H1 (cell line): ENCODE measurements at regions not wholly inside any gene's neighbourhood (a gene's known extent, or its start where the extent isn't known, plus 50 kb on each side); places are given as distances from the start of the nearest gene placed in this dataset.

Experiments used
- CTCF ChIA-PET: fragments of 300-600 bp; sonication (Branson Sonifier 250); formaldehyde crosslinking; loops from one replicate; lab custom pipeline; 2021; ENCODE audit not compliant: partially characterized antibody; lab: Charles Lee
- POLR2A ChIA-PET: fragments of 300-600 bp; sonication (Branson Sonifier 250); formaldehyde crosslinking; loops from one replicate; lab custom pipeline; 2021; ENCODE audit warnings: inconsistent platforms; ENCODE audit not compliant: partially characterized antibody; lab: Charles Lee
- DNase-seq, 2 experiments: peaks; one replicate each; pipeline versions ENCODE4 v3.0.0 to v3.0.0-alpha.2; 2010 to 2022; ENCODE audit warnings: low spot score in 2 of 2, low read depth in 1 of 2, mixed read lengths in 1 of 2
- FAIRE-seq: peaks from 2 replicates; lab custom pipeline; 2011; peaks lifted over from hg19 to GRCh38; lab: Jason Lieb, UNC
- H2AFZ ChIP-seq: 2 replicates; pipeline ENCODE4 v1.8.1; 2012; ENCODE audit warnings: low read length, inconsistent platforms
- H2AK5ac ChIP-seq: 2 replicates; pipeline ENCODE4 v1.6.1; 2013; ENCODE audit warnings: low read depth, low read length
- H2BK120ac ChIP-seq: replicated peaks from 2 replicates; pipeline ENCODE3; 2013; ENCODE audit warnings: low read depth, low read length, inconsistent platforms
- H2BK12ac ChIP-seq: 2 replicates; pipeline ENCODE4 v1.6.1; 2013; ENCODE audit warnings: low read depth, low read length
- H2BK15ac ChIP-seq: 2 replicates; pipeline ENCODE4 v1.6.1; 2013; ENCODE audit warnings: low read length
- H2BK20ac ChIP-seq: 2 replicates; pipeline ENCODE4 v1.6.1; 2013; ENCODE audit warnings: low read length
- H2BK5ac ChIP-seq: 2 replicates; pipeline ENCODE4 v1.6.1; 2013; ENCODE audit warnings: low read depth, low read length
- H3K14ac ChIP-seq: 2 replicates; pipeline ENCODE4 v1.6.1; 2013; ENCODE audit warnings: inconsistent platforms; ENCODE audit not compliant: insufficient read length
- H3K18ac ChIP-seq: 2 replicates; pipeline ENCODE4 v1.6.1; 2013; ENCODE audit warnings: low read length; ENCODE audit errors: extremely low read depth
- H3K23ac ChIP-seq: 2 replicates; pipeline ENCODE4 v1.6.1; 2013; ENCODE audit warnings: inconsistent platforms; ENCODE audit not compliant: insufficient read length
- H3K23me2 ChIP-seq: 2 replicates; pipeline ENCODE4 v1.6.1; 2013; ENCODE audit warnings: low read depth, low read length
- H3K27ac ChIP-seq: 2 replicates; pipeline ENCODE4 v1.6.1; 2011; ENCODE audit warnings: low read depth, low read length, inconsistent platforms
- H3K27me3 ChIP-seq, 4 experiments: replicated peaks in 1 of 4; 1 replicate in 1 of 4; 2 replicates in 3 of 4; pipeline versions ENCODE4 v1.6.1 to v1.8.1; 2011 to 2013; ENCODE audit warnings: low read length in 3 of 4, mild to moderate bottlenecking in 3 of 4, inconsistent platforms in 2 of 4, mixed read lengths in 2 of 4, moderate library complexity in 1 of 4; ENCODE audit not compliant: control insufficient read depth in 3 of 4, insufficient read depth in 3 of 4; ENCODE audit errors: extremely low read depth in 1 of 4
- H3K36me3 ChIP-seq, 4 experiments: 2 replicates each; pipeline versions ENCODE4 v1.6.1 to v1.8.1; 2011 to 2013; ENCODE audit warnings: mild to moderate bottlenecking in 4 of 4, low read length in 3 of 4, moderate library complexity in 2 of 4, control low read depth in 1 of 4, inconsistent platforms in 1 of 4; ENCODE audit not compliant: insufficient read depth in 4 of 4, control insufficient read depth in 2 of 4
- H3K4ac ChIP-seq: replicated peaks from 2 replicates; pipeline ENCODE3; 2013; ENCODE audit warnings: low read length, low read depth, mixed read lengths, inconsistent platforms; ENCODE audit not compliant: insufficient read length
- H3K4me1 ChIP-seq, 4 experiments: replicated peaks in 1 of 4; 1 replicate in 1 of 4; 2 replicates in 3 of 4; pipeline versions ENCODE4 v1.6.1 to v1.8.1; 2011 to 2013; ENCODE audit warnings: low read length in 3 of 4, inconsistent platforms in 2 of 4, mixed read lengths in 1 of 4; ENCODE audit not compliant: insufficient read depth in 4 of 4, control insufficient read depth in 3 of 4
- H3K4me2 ChIP-seq, 2 experiments: 2 replicates each; pipeline versions ENCODE4 v1.6.1 to v1.8.1; 2011 to 2013; ENCODE audit warnings: low read depth in 2 of 2, low read length in 2 of 2, control low read depth in 1 of 2, inconsistent platforms in 1 of 2, mild to moderate bottlenecking in 1 of 2; ENCODE audit not compliant: insufficient read depth in 1 of 2
- H3K4me3 ChIP-seq, 4 experiments: fragments of 200-600, 300-600 bp in 1 of 4; sonication (generic), shearing (Covaris generic), sonication (Bioruptor Twin) in 1 of 4; 2 replicates each; pipeline versions ENCODE4 v1.5.1 to v1.8.1; 2011 to 2016; ENCODE audit warnings: low read length in 4 of 4, low read depth in 3 of 4, control low read depth in 2 of 4, inconsistent platforms in 2 of 4, mild to moderate bottlenecking in 2 of 4, mixed read lengths in 1 of 4, moderate library complexity in 1 of 4; ENCODE audit not compliant: insufficient read depth in 2 of 4; ENCODE audit errors: extremely low read depth in 1 of 4
- H3K56ac ChIP-seq: replicated peaks from 2 replicates; pipeline ENCODE3; 2013; ENCODE audit warnings: low read depth, mild to moderate bottlenecking, mixed read lengths, low read length, inconsistent platforms; ENCODE audit not compliant: insufficient read length
- H3K79me1 ChIP-seq: 2 replicates; pipeline ENCODE4 v1.6.1; 2013; ENCODE audit warnings: low read depth, low read length, control low read depth
- H3K79me2 ChIP-seq, 2 experiments: 2 replicates each; pipeline versions ENCODE4 v1.6.1 to v1.8.1; 2012 to 2013; ENCODE audit warnings: low read length in 2 of 2, mild to moderate bottlenecking in 2 of 2, inconsistent platforms in 1 of 2; ENCODE audit not compliant: insufficient read depth in 2 of 2, control insufficient read depth in 1 of 2
- H3K9ac ChIP-seq, 4 experiments: replicated peaks in 1 of 4; 1 replicate in 1 of 4; 2 replicates in 3 of 4; pipeline versions ENCODE4 v1.6.1 to v1.8.1; 2011 to 2013; ENCODE audit warnings: low read depth in 3 of 4, low read length in 3 of 4, control low read depth in 2 of 4, mild to moderate bottlenecking in 2 of 4, moderate library complexity in 2 of 4, inconsistent platforms in 1 of 4; ENCODE audit errors: extremely low read depth in 1 of 4
- H3K9me3 ChIP-seq, 2 experiments: 2 replicates each; pipeline versions ENCODE4 v1.6.1 to v1.8.1; 2012 to 2013; ENCODE audit warnings: mild to moderate bottlenecking in 2 of 2, moderate library complexity in 2 of 2, control low read depth in 1 of 2, inconsistent platforms in 1 of 2, low read depth in 1 of 2, low read length in 1 of 2, mixed read lengths in 1 of 2; ENCODE audit not compliant: insufficient read depth in 2 of 2
- H4K20me1 ChIP-seq, 2 experiments: replicated peaks in 1 of 2; 2 replicates each; pipeline versions ENCODE3 to v1.8.1; 2011 to 2013; ENCODE audit warnings: inconsistent platforms in 2 of 2, low read length in 2 of 2, mild to moderate bottlenecking in 1 of 2; ENCODE audit not compliant: insufficient read depth in 2 of 2, control insufficient read depth in 1 of 2
- H4K5ac ChIP-seq: 2 replicates; pipeline ENCODE4 v1.6.1; 2013; ENCODE audit warnings: low read length, low read depth, mixed read lengths, inconsistent platforms; ENCODE audit not compliant: insufficient read length
- H4K8ac ChIP-seq: 2 replicates; pipeline ENCODE4 v1.8.0; 2013; ENCODE audit warnings: mild to moderate bottlenecking, moderate library complexity, low read length, inconsistent platforms; ENCODE audit not compliant: insufficient read depth; ENCODE audit errors: extremely low read depth
- H4K91ac ChIP-seq: replicated peaks from 2 replicates; pipeline ENCODE3; 2013; ENCODE audit warnings: low read length, mixed read lengths, inconsistent platforms; ENCODE audit not compliant: insufficient read length
- BCL11A ChIP-seq, 2 experiments: IDR thresholded peaks; one replicate each; pipeline ENCODE4 v1.6.1; 2011; ENCODE audit warnings: low read depth in 2 of 2, low read length in 2 of 2, mild to moderate bottlenecking in 2 of 2
- CREB1 ChIP-seq: IDR thresholded peaks from 2 replicates; pipeline ENCODE4 v1.6.1; 2012; ENCODE audit warnings: inconsistent platforms
- EZH2 ChIP-seq: fragments of 200-600 bp; sonication (generic); IDR thresholded peaks from 2 replicates; pipeline ENCODE4 v1.7.1; 2012; ENCODE audit warnings: low read depth, mild to moderate bottlenecking, moderate library complexity, low read length, inconsistent platforms; ENCODE audit not compliant: severe bottlenecking
- GABPA ChIP-seq: IDR thresholded peaks from 2 replicates; pipeline ENCODE4 v1.6.1; 2011; ENCODE audit warnings: mild to moderate bottlenecking, low read length, moderate library complexity, borderline replicate concordance; ENCODE audit not compliant: insufficient read depth
- GTF2F1 ChIP-seq: IDR thresholded peaks from 2 replicates; pipeline ENCODE4 v1.6.1; 2012; ENCODE audit warnings: low read depth, low read length, improper control_type of control experiment, borderline replicate concordance
- HDAC6 ChIP-seq: IDR thresholded peaks from one replicate; pipeline ENCODE4 v1.7.1; 2012; ENCODE audit warnings: low read depth, mild to moderate bottlenecking, inconsistent platforms, low read length, moderate library complexity
- JUN ChIP-seq: IDR thresholded peaks from 2 replicates; pipeline ENCODE4 v1.6.1; 2011; ENCODE audit warnings: low read depth, mild to moderate bottlenecking, improper control_type of control experiment, low read length
- RBBP5 ChIP-seq: IDR thresholded peaks from 2 replicates; pipeline ENCODE4 v1.7.1; 2012; ENCODE audit warnings: low read depth, mild to moderate bottlenecking, inconsistent platforms, low read length, moderate library complexity, borderline replicate concordance
- RNF2 ChIP-seq: fragments of 200-900, 300-1000 bp; sonication (generic); IDR thresholded peaks from 2 replicates; pipeline ENCODE4 v1.7.1; 2016; ENCODE audit warnings: borderline replicate concordance, low read depth, mild to moderate bottlenecking, antibody characterized with exemption, low read length; ENCODE audit not compliant: poor library complexity, severe bottlenecking; ENCODE audit errors: missing control alignments
- SAP30 ChIP-seq: fragments of 300-600 bp; sonication (generic); IDR thresholded peaks from 2 replicates; pipeline ENCODE4 v1.7.1; 2012; ENCODE audit warnings: low read length, moderate library complexity, mild to moderate bottlenecking, inconsistent platforms; ENCODE audit not compliant: insufficient read depth, insufficient replicate concordance
- SUZ12 ChIP-seq: fragments of 200-600 bp; sonication (generic); IDR thresholded peaks from 2 replicates; pipeline ENCODE4 v1.6.1; 2012; ENCODE audit warnings: mild to moderate bottlenecking, inconsistent platforms, low read length, moderate library complexity, mixed read lengths
- TAF1 ChIP-seq: IDR thresholded peaks from 2 replicates; pipeline ENCODE4 v1.6.1; 2011; ENCODE audit warnings: mild to moderate bottlenecking, low read depth, low read length
- TCF12 ChIP-seq: IDR thresholded peaks from 2 replicates; pipeline ENCODE4 v1.6.1; 2011; ENCODE audit warnings: low read depth, mild to moderate bottlenecking, low read length
- ZNF274 ChIP-seq: IDR thresholded peaks from 2 replicates; pipeline ENCODE4 v1.7.0; 2012; ENCODE audit warnings: low read length, borderline replicate concordance; ENCODE audit errors: extremely low read depth
- WGBS, 2 experiments: shearing (Covaris generic) in 1 of 2; methylation state at CpG; one replicate each; pipeline versions ENCODE4 v1.1.6 to v1.1.7; 2013 to 2015; ENCODE audit warnings: low lambda C conversion rate in 2 of 2, mixed read lengths in 2 of 2, inconsistent platforms in 1 of 2, low coverage in 1 of 2, missing lambda C conversion rate in 1 of 2; ENCODE audit not compliant: insufficient replicate concordance in 2 of 2, insufficient coverage in 1 of 2, insufficient read length in 1 of 2; ENCODE audit errors: extremely low coverage in 1 of 2, missing lambda C conversion rate in 1 of 2; 5-methylcytosine and 5-hydroxymethylcytosine counted together
- TF ChIP-seq, protein P1 (sequence below): IDR thresholded peaks from 2 replicates; pipeline ENCODE4 v1.6.1; 2012; ENCODE audit warnings: inconsistent platforms

GRCh38 chr2:198604599-198604998 is 800.2 kb downstream of the PLCL1 start:
- Histone ChIP-seq H3K9ac (no peak overlapping the region), H3K27me3 (no peaks in the 10 kb centered on the region), H4K8ac (no peak overlapping the region), H3K56ac (no peak overlapping the region), H3K9me3 (no peaks in the 10 kb centered on the region), H3K79me2 (no peaks in the 10 kb centered on the region), H3K23ac (no peak overlapping the region), H2BK120ac (no peak overlapping the region), H4K5ac (no peak overlapping the region), H3K23me2 (no peaks in the 10 kb centered on the region), H3K4me2 (no peak overlapping the region), H2BK12ac (no peak overlapping the region), H3K14ac (no peak overlapping the region), H2BK5ac (no peak overlapping the region)
- FAIRE-seq (no peak), DNase-seq (no peak)
- CTCF ChIA-PET = no interaction called here
- 100% methylated on average over 1 of the region's 1 CpG; no CpG with 5 or more reads in 1 of the 2 experiments for WGBS, 2 experiments
- no peak for TF ChIP-seq EZH2
- TF ChIP-seq, protein P1, sequence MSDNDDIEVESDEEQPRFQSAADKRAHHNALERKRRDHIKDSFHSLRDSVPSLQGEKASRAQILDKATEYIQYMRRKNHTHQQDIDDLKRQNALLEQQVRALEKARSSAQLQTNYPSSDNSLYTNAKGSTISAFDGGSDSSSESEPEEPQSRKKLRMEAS = no peak
- no peak for TF ChIP-seq SAP30
- TF ChIP-seq HDAC6 = no peak
- no peak for TF ChIP-seq BCL11A (IDR thresholded peaks at IDR 0.05; ENCODE audit: low read depth in 2 of 2, low read length in 2 of 2)
- no peak for TF ChIP-seq GTF2F1
- TF ChIP-seq RNF2 = no peak
- no peak for TF ChIP-seq TCF12
- no peak for TF ChIP-seq JUN
- no peak for TF ChIP-seq CREB1
- no peak for TF ChIP-seq GABPA
- no peak for TF ChIP-seq ZNF274
- TF ChIP-seq SUZ12 = no peak
- TF ChIP-seq TAF1 = no peak
- TF ChIP-seq RBBP5 = no peak
- TF ChIP-seq, all 59 proteins: peak for 0
- no peak overlapping the region for H4K91ac ChIP-seq
- no peak overlapping the region for H3K4me3 ChIP-seq
- no peak overlapping the region for H3K4ac ChIP-seq
- no peak overlapping the region for H3K27ac ChIP-seq
- no peaks in the 10 kb centered on the region for H4K20me1 ChIP-seq
- no peak overlapping the region for H2AFZ ChIP-seq
- H3K18ac ChIP-seq = no peak overlapping the region
- no peaks in the 10 kb centered on the region for H3K36me3 ChIP-seq
- no peak overlapping the region for H2BK15ac ChIP-seq
- H3K4me1 ChIP-seq = no peaks in the 10 kb centered on the region
- H3K79me1 ChIP-seq = no peaks in the 10 kb centered on the region
- H2BK20ac ChIP-seq = no peak overlapping the region
- no peak overlapping the region for H2AK5ac ChIP-seq
- POLR2A ChIA-PET = no interaction called here
